GM12891 (cell line): ENCODE measurements at regions not wholly inside any gene's neighbourhood (a gene's known extent, or its start where the extent isn't known, plus 50 kb on each side); places are given as distances from the start of the nearest gene placed in this dataset.

Experiments used
- DNase-seq: peaks from one replicate; pipeline ENCODE4 v3.0.0; 2011; ENCODE audit warnings: low spot score; ENCODE audit not compliant: insufficient read length
- FAIRE-seq: peaks from 2 replicates; lab custom pipeline; 2011; peaks lifted over from hg19 to GRCh38; lab: Jason Lieb, UNC
- PAX5 ChIP-seq: IDR thresholded peaks from 2 replicates; pipeline ENCODE4 v1.6.1; 2011; ENCODE audit warnings: low read length, moderate library complexity, mild to moderate bottlenecking; ENCODE audit not compliant: insufficient read depth, severe bottlenecking
- POLR2A ChIP-seq: IDR thresholded peaks from 2 replicates; pipeline ENCODE4 v1.6.1; 2011; ENCODE audit warnings: low read depth, low read length, control low read depth
- POLR2AphosphoS5 ChIP-seq: IDR thresholded peaks from 2 replicates; pipeline ENCODE4 v1.6.1; 2011; ENCODE audit warnings: low read depth, low read length, control low read depth
- POU2F2 ChIP-seq: IDR thresholded peaks from 2 replicates; pipeline ENCODE4 v1.6.1; 2011; ENCODE audit warnings: low read depth, mild to moderate bottlenecking, control low read depth, low read length, moderate library complexity
- SPI1 ChIP-seq: IDR thresholded peaks from 2 replicates; pipeline ENCODE4 v1.6.1; 2011; ENCODE audit warnings: low read depth, low read length, control low read depth
- TAF1 ChIP-seq: IDR thresholded peaks from 2 replicates; pipeline ENCODE4 v1.6.1; 2011; ENCODE audit warnings: low read depth, low read length, control low read depth

GRCh38 chr16:86752582-86753175 is 174.3 kb downstream of the FOXL1 start:
- no peak for FAIRE-seq
- TF ChIP-seq SPI1 (no peak), POLR2AphosphoS5 (no peak), POLR2A (no peak), POU2F2 (no peak), TAF1 (no peak), PAX5 (no peak)
- no peak for DNase-seq

DNA sequence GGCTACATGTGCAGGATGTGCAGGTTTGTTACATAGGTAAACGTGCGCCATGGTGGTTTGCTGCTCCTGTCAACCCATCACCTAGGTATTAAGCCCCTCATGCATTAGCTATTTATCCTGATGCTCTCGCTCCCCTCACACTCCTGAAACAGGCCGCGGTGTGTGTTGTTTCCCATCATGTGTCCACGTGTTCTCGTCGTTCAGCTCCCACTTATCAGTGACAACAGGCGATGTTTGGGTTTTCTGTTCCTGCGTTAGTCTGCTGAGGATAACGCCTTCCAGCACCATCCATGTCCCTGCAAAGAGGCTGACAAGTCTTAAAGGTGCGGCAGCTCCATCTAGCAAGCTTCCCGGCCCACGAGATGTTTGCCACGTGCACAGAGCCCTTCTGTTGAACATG is 175.1 kb downstream of the FOXL1 start:
- no peak for TF ChIP-seq SPI1
- no peak for TF ChIP-seq PAX5
- TF ChIP-seq POLR2A: no peak
- no peak for TF ChIP-seq TAF1
- no peak for TF ChIP-seq POLR2AphosphoS5
- TF ChIP-seq POU2F2: no peak
- no peak for FAIRE-seq
- no peak for DNase-seq

DNA sequence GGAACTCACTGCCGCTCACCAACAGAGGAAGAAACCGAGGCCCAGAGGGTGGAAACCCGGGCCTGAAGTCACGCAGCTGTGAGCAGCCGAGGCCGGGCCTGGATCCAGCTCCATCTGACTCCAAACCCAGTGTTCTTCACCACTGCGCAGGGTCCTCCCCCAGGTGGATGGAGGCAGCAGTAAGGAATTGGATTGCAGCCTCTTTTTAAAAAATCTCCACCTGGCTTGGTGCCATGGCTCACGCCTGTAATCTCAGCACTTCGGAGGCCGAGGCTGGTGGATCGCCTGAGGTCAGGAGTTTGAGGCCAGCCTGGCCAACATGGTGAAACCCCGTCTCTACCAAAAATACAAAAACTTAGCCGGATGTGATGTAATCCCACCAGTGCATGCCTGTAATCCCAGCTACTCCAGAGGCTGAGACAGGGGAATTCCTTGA is 177.2 kb downstream of the FOXL1 start:
- TF ChIP-seq POU2F2 (no peak), SPI1 (no peak), TAF1 (no peak), PAX5 (no peak), POLR2AphosphoS5 (no peak), POLR2A (no peak)
- DNase-seq (no peak), FAIRE-seq (no peak)

DNA sequence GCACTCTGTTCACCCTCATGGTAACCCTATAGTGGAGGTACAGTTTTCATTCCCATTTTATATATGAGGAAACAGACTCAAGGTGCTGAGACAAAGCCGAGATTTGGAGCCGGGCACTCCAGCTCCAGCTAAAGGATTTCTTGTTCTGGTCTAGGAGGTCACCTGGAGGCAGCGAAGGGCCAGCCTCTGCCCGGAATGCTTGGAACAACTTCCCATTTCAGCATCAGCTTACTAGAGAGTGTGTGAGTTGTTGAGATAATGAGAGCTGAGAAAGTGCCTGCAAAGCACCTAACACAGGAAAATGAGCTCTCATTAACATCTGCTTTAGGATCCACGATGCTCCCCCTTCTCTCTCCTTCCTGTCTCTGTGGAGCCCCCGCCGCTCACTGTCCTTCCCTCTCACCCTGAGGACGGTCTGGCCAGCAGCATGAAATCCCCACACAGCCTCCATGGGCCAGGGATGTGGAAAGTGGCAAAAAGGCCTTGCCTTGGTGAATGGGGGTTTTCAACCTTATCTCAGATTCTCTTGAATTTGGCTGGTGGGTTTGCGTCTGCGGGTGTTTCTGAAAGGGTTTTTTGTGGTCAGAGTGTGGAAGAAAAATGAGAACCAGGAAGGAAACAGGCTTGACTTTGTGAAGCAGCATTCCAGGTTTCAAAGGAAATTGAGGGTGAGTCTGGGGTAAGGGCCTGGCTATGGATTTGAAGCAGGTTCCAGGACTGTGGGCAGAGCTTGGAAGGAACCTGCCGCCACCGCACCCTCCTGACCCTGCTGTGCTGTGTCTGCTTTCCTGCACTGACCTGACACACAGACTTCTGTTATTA is 178.7 kb downstream of the FOXL1 start:
- no peak for DNase-seq
- no peak for FAIRE-seq

DNA sequence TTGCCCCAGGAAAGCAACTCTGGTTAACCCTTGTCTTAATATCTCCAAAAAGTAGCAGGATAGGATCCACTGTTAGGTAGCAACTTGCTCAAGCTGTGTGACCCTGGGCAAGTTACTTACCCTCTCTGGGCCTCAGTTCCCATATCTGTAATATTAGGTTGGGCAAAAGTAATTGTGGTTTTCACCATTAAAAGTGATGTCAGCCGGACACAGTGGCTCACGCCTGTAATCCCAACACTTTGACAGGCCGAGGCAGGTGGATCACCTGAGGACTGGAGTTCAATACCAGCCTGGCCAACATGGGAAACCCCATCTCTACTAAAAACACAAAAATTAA is 179.3 kb downstream of the FOXL1 start:
- TF ChIP-seq SPI1 (no peak), POU2F2 (no peak), POLR2AphosphoS5 (no peak), TAF1 (no peak), PAX5 (no peak), POLR2A (no peak)
- no peak for DNase-seq
- FAIRE-seq: no peak

More for the DNA sequence above, 178.7 kb downstream of the FOXL1 start:
- no peak for TF ChIP-seq POLR2AphosphoS5
- TF ChIP-seq POU2F2: no peak
- TF ChIP-seq PAX5: no peak
- TF ChIP-seq POLR2A: no peak
- no peak for TF ChIP-seq TAF1
- TF ChIP-seq SPI1: no peak

DNA sequence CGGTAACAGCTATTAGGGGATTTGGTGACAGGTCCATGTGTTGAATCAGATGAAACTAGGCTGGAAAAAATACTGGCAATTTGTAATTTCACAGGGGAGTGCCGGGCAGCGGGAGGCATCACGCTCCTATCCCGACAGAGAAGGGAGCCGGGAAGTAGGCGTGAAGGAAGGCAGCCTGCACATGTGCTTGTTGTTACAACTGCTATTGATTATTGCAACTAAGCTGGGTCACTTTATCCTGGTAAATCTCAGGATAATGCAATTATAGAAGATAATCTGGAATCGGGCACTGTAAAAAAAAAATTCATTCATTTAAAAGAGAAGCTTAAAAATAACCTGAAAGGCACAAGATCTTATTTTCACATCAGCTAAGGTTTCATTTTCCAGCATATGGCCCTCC is 180.6 kb downstream of the FOXL1 start:
- no peak for TF ChIP-seq POLR2AphosphoS5
- no peak for TF ChIP-seq POU2F2
- no peak for TF ChIP-seq SPI1
- TF ChIP-seq TAF1: no peak
- TF ChIP-seq PAX5: no peak
- no peak for TF ChIP-seq POLR2A
- FAIRE-seq: no peak
- no peak for DNase-seq

DNA sequence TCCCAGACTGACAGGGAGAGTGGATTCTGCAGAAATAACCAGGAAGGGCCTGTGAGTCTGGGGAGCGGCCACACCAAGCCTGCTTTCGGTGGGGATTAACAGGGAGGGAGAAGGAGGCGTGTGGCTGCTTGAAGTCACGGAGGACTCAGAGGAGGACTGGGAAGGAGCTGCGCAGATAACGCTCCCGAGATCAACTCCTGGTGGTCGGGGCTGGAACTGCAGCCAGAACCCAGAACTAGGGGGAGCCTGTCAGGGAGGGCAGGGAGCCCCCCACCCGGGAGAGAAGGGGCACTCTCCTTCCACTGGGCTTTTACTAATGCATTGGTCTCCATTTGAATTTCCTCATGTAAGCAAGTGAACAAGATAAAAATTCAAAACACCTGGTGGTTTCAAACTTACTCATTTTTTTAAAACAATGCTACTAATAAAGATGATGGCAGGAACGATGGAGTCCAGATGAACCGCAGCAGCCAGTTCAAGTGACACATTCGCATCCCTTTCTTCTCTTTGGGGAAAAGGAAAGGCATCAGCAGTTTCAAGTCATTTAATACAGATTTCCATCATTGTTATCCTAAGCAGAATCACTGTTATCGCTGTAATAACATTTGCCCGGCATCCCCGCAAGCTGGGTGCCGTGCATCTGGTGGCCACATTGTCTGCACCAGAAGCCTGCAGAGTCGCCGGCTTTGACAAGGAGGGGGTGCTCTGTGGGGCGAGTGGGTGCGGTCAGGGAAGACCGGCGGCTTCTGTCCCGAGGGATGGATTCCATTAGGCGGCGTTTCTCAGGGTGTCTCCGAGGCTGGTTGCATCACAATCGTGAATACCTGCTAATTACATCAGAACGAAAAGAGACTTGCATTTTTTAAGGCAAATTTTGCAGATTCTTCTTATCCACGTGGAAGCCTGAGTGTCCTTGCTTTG is 183.0 kb downstream of the FOXL1 start:
- FAIRE-seq (no peak), DNase-seq (peak; percentile 51)
- no peak for TF ChIP-seq TAF1
- TF ChIP-seq POLR2AphosphoS5: no peak
- TF ChIP-seq PAX5: no peak
- no peak for TF ChIP-seq POLR2A
- TF ChIP-seq POU2F2: no peak
- no peak for TF ChIP-seq SPI1

DNA sequence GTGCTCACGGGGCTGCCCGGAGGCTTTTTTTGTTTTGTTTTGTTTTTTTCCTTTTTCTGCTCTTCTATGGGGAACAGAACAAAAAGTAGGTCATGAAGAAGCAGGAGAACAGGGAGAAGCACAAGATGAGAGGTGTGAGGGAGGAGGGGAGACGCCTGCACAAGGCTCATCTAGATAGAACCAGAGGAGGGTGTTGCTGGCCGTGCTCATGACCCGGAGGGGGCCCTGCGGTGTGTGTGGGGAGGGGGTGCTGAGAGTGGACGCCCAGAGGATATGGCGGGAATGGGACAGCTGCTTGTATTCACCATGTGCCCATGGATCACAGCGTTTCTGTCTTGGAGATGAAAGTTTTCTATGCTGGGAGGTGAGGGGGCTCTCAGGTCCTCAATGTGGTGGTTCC is 183.7 kb downstream of the FOXL1 start:
- FAIRE-seq (no peak), DNase-seq (no peak)
- TF ChIP-seq PAX5: no peak
- no peak for TF ChIP-seq POU2F2
- TF ChIP-seq POLR2AphosphoS5: no peak
- no peak for TF ChIP-seq SPI1
- TF ChIP-seq POLR2A: no peak
- no peak for TF ChIP-seq TAF1
